GM18498 (cell line): ENCODE measurements at regions not wholly inside any gene's neighbourhood (a gene's known extent, or its start where the extent isn't known, plus 50 kb on each side); places are given as distances from the start of the nearest gene placed in this dataset.

Source experiments
- ATAC-seq: cut with Tn5 transposase; IDR thresholded peaks from one replicate; pipeline ENCODE4 v1.9.1; 2021; ENCODE audit warnings: mild to moderate bottlenecking, moderate library complexity; ENCODE audit not compliant: unreplicated experiment

- no peak for ATAC-seq
Measured at GRCh38 chr2:108133457-108133856, 106.3 kb upstream of the SULT1C3 start.

DNA sequence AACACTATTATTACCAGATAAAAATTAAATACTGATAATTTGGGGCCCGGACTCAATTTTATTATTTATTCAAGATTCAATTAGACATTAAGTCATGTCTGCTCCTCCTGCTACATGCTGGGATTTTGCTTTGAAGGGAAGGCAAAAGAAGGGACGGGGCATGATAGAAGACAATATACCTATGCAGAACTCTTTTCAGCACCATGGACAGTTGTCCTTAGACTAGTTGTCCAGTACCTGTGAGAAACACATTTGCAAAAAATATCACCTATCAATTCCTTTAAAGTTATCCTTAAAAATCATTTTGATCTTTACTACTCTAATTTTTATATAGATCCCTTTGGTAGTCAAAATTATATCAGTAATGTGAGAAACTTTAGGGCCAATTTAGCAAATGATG lies 100.2 kb upstream of the SULT1C3 start:
- ATAC-seq: no peak

DNA sequence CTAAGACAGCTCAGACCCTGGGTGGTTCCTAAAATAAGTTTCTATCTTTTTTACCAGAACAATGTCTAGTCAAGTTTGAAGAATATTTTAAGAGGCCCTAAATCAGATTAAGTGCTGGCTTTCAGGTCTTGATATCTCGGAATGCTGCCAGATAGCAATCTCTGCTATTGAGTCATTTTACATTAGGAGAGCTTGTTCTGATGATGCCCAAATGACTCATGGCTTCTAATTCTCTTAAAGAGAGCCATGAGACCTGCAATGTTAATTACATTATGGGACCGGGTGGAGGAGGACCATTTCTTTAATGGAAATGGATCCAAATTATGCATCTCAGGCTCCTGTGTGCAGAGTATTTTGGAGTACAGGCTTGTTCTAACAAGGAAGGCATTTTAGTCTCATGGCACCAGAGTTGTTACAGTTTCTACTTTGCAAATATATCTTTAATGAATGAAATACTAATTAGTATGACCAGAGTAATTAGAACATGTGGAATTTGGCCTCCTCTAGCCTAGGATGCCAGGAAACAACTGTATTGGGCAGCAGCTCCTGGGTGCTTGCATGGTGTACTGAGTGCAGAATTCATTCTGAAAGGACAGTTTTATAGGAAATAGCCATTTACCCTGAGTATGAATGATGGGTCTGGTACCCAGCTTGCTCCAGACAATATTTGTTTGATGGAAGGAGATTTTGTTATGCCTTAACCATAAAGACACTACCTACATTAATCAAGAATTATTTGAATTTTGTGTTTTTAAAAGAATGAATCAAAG lies 94.0 kb upstream of the SULT1C3 start:
- ATAC-seq: no peak

DNA sequence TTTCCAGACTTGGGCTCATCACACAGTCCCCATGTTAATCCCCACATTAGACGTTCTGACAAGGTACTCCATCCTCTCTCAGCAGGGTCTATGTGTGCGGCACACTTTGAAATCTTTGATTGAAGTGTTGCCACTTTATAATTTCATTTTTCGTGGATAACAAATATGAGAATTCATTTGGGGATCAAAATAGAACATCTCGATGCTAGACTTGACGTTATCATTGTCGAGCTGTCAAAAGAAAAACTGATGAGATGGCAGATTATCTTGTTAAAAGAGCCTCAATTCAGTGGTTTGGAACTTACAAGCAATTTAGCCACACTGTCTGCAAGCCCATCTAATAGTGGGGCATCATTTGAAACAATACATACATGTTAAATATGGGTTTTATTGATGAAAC lies 91.2 kb upstream of the SULT1C3 start:
- ATAC-seq: no peak

GRCh38 chr2:108154366-108155061 lies 85.3 kb upstream of the SULT1C3 start:
- no peak for ATAC-seq

GRCh38 chr2:108161298-108161697 lies 78.5 kb upstream of the SULT1C3 start:
- ATAC-seq: no peak

- ATAC-seq: no peak
Measured at GRCh38 chr2:108164318-108164717, 75.5 kb upstream of the SULT1C3 start.

GRCh38 chr2:108165729-108166128 lies 74.0 kb upstream of the SULT1C3 start:
- no peak for ATAC-seq

GRCh38 chr2:108167699-108168098 lies 72.1 kb upstream of the SULT1C3 start:
- ATAC-seq: no peak

DNA sequence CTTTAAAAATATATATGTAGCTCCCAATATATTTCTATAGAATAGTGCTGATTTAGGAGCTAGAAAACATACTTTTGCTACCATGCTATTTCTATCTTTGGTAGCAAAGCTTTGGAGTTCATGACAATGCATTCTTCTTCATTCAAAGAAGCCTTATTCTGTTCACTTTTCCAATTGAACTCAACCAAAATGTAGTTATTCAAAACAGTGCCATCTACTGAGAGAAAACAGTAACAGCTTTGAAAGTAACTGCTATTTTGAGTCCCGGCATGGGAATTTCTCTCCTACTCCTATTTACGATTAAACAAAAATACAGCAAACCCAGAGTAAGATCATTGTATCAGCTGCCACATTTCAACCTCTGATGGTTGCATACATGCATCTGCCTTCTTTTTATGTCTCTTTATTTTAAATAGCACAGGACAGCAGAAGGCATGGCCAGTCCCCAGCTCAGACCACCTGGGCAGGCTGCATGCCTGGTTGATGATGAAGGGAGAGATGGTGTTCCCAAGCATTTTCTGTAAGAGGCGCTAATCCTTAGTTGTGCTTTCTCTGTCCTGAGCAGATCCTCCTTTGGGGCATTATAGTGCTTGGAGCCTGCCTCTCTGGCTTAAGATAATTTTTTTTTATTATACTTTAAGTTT lies 69.7 kb upstream of the SULT1C3 start:
- no peak for ATAC-seq

DNA sequence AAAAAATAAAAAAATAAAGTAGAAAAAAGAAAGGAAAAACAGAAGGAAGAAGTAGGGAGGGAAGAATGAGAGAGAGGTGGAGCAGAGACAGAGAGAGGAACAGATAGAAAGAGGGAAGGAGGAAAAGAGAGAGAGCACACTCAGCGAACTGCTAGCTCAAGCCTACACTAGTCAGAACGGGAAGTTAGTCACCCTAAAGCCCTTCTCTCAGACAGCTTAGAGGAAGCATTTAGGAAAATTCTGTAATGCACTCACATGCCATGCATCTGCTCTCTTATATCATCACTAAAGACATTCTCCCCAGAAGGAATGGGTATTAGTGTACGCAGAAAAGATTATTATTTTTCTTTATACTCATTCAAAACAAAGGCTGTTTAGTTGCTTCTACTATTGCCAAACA lies 68.1 kb upstream of the SULT1C3 start:
- no peak for ATAC-seq

- ATAC-seq: no peak
Measured at GRCh38 chr2:108182489-108182888, 57.3 kb upstream of the SULT1C3 start.

DNA sequence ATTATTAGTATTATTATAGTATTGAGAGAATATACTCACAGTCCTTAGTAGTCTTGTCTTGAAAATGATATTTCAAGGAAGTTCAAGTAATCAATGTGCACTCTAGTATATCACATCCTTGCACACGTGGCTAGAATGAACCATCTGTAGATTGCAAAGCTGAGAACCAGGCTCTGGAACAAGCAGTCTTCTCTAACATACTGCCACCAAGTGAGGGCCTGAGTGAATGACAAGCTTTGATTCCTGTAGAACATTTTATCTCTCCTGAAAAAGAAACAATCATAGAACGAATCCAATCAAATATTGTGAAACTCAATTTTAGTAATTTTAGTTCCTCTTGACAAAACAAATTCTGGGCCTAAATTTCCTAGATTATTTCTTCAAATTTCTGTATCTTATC lies 55.3 kb upstream of the SULT1C3 start:
- peak; percentile 76 for ATAC-seq

DNA sequence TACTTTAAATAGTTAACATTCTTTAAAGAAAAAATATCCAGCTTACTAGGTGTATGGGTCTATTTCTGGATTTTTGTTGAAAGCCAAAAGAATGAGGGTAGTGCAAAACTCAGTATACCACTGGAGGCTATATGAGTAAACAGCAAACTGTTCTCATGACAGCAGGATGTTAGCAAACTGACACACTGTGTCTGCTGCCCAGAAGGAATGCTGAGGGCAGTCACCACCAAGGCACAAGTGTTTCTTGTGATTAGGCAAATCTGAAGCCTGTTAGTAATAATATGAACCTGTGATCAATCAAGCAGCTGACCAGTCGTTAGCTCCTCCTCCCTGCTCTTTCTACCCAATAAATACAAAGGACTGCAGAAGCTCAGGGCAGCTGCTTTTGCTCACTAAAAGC lies 50.5 kb upstream of the SULT1C3 start:
- no peak for ATAC-seq
